CD4-positive, alpha-beta T cell treated with Interleukin-4 for 4 hours (primary cell): ENCODE measurements at regions not wholly inside any gene's neighbourhood (a gene's known extent, or its start where the extent isn't known, plus 50 kb on each side); places are given as distances from the start of the nearest gene placed in this dataset.
"Not testable (repeated sequence)": the region's sequence is repeated elsewhere in the genome, so short reads cannot be mapped to it uniquely, and the experiment has no call there.

Experiments used
- DNase-seq: peaks from one replicate; pipeline ENCODE4 v3.0.0-alpha.2; 2020

DNA sequence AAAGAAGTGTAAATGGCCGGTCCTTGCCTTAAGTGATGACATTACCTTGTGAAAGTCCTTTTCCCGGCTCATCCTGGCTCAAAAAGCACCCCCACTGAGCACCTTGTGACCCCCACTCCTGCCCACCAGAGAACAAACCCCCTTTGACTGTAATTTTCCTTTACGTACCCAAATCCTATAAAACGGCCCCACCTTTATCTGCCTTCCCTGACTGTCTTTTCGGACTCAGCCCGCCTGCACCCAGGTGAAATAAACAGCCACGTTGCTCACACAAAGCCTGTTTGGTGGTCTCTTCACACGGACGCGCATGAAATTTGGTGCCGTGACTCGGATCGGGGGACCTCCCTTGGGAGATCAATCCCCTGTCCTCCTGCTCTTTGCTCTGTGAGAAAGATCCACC is 112.4 kb downstream of the NPY start:
- DNase-seq = not testable (repeated sequence)

DNA sequence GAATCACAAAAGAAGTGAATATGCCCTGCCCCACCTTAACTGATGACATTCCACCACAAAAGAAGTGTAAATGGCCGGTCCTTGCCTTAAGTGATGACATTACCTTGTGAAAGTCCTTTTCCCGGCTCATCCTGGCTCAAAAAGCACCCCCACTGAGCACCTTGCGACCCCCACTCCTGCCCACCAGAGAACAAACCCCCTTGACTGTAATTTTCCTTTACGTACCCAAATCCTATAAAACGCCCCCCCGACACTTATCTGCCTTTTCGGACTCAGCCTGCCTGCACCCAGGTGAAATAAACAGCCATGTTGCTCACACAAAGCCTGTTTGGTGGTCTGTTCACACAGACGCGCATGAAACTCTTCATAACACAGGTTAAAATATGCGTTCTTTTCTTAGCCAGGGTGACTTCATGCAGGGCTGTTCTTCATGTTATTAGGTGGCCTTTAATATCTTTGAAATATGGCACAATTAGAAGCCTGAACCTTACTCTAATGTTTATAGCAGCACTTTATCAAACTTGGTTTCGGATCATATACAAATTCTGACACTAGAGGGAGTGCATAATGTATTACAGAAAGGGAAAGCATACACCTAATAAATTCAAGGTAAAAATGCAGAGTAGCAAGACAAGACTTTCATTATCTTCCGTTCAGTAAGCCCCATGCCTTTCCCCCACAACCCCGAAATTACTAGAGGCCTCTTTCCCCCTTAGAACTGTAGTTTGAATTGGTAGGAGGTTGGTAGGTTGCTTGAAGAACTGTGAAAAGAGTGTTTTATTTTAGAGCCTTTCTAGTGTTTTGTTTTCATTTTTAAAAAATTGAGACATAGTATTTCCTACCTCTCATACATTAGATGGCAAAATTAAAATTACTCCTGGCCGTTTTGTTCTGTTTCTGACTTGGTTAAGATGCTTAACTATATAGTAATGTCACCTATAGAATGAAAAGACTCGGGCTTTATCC is 117.9 kb downstream of the NPY start:
- DNase-seq = peak; percentile 30

DNA sequence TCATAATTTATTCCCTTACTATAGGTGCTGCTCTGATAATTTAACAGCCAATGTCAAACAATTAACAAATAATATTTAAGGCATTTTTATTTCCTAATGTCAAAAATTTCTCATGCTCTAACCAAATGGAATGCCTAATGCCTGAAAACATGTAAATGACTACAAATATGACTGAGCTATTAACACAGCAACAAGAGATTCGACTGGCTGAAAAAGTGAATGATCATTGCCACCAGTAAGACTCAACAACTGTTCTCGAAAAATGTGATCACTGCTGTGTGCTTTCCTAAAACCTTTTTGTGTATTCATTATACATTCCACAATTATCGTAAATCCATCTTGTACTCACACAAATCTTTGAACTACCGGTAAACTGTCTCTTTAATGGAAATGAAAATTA is 118.7 kb downstream of the NPY start:
- DNase-seq = no peak

DNA sequence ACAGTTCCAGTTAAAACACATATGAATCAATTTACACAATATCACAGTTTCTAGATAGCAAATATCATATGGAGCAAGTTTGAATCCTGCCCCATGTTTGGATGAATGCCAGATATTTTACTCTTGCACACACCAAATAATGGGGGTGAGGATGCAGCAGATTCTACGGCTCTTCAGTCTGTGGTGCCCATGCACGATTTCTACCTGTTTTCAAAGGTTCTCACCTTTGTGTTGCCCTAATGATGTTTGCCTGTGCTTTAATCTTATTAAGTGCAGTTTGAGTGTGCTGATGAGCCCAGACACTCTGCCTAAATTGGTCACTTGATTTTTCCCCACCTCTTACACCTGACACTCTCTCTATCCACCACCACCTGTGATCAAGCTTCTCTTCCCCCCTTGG is 119.6 kb downstream of the NPY start:
- no peak for DNase-seq

DNA sequence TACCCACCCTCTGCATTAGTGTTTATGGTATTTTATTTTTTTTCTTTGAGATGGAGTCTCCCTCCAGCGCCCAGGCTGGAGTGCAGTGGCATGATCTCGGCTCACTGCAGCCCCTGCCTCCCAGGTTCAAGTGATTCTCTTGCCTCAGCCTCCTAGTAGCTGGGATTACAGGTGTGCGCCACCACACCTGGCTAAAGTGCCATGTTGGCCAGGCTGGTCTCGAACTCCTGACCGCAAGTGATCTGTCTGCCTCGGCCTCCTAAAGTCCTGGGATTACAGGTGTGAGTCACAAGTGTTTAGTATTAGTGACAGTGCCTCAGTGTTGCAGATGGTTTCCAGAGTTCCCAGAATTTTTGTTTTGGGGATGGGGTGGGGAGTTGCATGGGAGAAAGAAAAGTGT is 120.3 kb downstream of the NPY start:
- DNase-seq = no peak

DNA sequence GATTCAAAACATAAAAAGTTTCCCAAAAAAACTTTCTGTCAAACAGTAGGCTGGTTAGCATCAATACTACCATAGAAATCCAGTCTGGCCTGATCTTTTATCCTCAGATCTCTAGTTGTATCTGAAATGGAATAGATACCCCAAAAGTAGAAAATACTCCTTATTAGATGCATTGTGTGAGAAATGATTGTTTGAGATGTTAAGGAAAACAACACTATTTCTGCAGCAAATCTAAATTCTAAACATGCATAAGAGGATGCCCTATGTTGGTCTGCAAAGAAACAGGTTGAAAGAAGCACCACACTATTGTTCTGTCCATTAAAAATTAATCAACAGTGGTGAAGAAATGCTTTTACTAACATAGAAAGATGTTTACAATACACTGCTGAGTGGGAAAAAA is 121.0 kb downstream of the NPY start:
- DNase-seq = no peak

DNA sequence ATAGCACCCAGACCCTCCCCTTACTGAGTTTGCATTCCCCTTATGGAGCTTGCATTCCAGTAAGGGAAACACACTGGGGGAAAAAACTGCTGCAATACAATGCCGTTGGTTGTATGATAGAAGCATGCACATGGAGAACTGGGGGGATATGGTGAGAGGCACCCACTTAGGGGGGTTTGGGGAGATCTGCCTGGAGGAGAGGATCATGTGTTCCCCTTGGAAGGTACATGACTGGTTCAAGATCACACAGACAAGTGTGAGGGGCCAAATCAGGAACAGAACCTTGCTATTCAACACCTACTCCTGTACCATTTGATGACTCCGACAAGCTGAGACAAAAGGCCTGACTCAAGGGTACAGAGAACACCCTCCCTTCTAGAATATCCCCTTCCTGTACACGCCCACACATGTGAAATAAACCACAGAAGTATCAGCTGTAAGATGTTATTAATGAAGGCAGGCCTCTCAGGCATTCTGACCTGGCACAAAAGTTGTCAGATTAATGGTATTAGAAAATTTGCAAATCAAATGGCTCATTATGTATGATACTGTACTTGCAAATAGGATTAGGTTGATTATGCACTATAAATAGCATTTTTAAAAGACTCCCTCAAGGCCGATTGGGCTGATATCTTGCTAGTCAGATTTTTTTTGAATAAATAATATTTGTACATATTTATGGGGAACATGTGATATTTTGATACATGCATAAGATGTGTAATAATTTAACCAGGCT is 122.2 kb downstream of the NPY start:
- DNase-seq = peak; percentile 31

DNA sequence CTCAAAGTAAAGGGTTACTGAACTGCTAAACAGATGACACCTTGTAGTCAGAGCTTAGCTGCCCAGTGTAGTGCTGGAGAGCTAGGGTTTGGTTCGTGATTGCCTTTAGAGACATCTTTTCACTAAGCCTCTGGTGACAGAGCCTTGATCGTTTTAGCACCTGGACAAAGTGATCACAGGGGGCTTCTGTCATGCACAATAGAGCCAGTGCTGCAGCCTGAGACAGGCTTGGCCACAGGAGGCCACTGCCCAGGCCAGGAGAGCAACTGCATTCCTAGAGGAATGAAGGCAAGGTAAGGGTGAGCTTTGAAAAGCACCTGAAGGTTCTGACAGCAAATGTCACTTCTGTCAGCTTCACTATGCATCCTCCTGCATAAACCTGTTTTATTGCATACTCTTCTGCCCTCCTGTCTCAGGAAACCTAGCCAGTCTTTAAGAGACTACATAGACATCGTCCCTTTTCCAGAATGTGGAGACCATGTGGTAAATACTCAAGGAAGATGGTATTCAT is 122.9 kb downstream of the NPY start:
- DNase-seq = no peak

DNA sequence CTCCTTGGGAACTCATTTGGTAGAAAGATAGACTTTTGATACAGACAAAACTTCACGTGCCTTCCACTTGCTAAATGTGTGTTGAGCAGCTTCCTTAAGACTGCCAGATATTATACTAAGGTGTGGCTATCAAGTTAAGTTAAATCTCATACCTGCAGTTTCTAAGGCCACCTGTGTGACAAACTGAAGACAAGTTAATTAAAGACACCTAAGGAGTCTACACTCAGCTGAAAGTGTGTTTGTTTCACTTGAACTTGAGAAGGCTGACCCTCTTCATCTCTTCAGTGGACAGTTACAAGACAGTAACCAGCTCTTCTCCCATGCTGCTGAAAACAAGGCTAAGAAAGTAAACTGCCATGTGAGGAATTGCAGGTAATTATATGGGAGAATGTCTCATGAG is 124.0 kb downstream of the NPY start:
- DNase-seq = no peak

DNA sequence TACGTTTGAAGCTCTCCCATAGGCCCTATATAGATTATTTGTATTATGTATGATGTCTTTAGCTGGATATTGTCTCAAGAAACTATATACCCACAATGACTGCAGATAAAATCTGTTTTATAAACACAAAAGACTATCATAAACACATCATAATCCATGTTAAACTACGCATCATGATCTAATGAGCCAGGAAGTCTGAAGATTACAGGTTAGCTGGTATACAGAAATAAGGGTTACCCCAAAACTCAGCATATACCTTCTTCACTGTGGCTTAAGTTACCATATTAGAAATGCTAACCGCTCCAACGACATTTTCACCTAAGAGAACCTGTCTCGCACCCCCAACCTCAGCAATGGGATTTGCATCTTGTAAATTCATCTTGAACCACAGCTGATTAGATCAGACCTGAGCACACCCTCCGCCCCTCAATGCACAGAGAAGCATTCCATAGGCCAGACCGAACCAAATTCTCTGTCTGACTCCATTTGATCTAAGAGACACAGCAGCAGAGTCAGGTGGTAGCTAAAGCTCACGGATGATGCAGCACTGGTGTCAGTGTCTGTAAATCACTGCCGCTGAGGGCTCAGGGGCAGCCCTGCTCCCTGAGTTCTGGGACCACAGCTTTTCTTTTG is 124.9 kb downstream of the NPY start:
- DNase-seq = no peak

DNA sequence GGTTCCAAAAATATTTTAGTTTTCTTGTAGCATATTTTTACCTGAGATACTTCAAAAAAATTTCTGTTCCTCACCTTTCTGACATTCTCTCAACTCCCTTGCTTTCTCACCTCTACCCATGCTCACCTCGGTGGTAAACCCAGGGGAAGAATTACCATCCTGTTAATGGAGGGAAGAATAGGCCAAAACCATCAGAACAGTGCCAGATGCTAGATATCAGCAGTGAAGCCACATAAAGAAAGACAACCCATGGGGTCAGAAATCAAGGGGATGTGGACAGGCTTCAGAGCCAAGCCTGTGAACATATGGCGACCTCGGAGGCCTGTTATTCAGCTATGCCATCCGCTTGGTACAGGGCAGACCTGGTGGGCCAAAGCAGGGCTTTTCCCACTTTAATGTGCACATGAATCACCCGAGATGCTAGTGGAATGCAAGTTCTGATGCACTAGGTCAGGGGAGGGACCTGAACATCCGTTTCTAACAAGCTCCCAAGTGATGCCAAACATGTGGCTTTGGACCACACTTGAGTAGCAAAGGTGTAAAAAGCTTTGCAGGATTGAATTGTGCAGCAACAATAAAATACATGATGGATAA is 125.5 kb downstream of the NPY start:
- no peak for DNase-seq

DNA sequence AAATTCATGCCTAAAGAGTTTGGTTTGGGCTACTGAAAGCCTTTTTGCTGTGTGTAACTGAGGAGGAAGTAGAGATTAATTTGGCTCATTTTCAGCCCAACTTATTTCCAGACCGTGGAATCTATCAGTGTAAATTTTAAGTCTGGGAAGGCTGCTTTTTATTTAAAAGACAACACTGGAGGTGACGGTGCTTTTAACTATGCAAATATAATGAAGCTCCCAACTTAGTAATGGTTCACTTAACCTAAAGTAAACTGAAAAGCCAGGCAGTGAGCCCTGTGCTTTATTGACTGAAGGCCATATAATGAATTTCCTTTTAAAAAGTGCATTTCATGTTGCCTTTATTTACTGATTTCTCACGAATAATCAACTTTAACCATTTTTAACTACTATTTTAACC is 127.2 kb downstream of the NPY start:
- DNase-seq = no peak

DNA sequence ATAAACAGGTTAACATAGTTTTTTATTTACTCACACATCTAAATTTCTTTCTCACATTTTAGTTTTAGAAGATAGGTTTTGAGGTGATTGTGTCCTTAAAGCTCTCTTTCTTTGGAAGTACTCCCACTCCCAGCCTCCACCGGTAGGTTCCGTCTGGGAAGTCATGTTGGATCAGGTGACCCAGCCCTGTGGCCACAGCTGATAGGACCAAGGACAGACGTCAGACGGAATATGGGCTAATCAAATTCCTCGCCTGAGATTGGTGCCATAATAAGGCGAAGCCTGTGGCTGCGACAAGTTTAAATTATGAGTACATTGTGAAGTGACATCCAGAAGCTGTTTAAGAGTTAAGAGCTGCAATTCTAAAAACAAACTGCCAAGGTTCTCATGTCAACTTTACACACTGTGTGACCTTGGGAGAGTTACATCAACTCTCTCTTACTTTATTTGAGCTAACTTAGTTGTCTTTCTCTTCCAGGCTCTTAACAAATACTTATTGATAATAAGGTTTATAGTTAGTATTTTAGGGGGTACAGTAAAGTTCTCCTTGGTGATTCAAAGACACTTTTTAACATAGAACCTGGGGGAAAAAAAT is 133.6 kb downstream of the NPY start:
- DNase-seq = no peak

DNA sequence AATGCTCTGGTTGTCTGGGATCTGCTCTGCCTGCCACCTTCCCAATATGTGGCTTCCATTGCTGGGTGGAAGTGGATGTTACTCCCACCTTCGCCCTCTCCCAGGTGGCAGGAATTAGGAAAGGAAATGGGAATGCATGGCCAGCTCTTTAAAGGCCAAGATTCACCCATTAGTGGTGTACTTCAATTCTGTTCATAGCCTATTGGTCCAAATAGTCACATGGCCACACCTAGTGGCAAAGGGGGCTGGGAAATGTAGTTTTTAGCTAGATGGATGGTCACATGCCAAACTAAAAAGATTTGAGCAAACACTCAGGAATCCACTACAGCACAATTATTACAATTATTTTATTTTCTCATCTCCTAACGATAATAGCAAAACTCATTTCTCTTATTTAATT is 135.1 kb downstream of the NPY start:
- DNase-seq = no peak

DNA sequence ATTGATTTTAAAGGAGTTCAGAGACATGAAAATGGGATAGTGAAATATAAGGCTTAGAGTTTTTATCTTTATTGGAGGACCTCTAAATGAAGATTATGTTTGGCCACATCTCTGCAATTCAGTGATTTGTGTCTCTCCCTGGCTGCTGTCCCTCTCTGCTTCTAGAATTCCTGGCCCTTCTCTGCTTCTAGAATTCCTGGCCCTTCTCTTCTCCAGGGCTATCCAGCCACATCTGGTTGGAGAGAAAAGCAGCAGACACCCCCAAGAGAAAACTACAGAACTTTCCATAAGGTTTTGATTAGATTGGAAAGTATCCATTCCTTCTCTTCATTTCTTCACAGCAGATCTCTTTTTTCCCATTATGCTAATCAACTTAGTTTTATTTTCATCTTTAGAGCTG is 135.5 kb downstream of the NPY start:
- no peak for DNase-seq

DNA sequence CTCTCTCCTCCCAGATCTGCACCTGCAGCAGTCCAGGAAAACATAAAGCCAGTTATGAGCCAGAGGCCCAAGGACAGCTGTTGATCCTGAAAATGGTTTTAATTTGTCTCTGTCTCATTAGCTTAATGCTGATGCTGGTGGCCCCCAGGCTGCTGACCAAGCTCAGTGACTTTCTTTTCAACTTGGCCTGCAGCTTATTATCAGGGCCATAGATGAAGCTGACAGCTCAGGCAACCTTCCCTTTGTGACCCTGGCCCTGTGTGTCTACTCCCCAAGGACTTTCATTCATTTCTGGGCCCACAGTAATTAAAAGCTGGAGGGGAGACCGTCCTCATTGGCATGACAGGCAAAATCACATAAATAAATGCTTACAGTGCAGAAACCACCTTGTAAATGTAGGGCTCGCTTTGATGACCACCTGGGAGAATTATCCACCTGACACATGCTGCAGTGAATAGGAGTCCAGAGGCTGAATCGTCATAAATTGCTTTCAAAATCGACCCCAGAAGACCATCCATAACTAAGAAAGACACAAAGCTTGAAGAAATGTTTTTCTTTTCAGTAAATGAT is 138.5 kb downstream of the NPY start:
- no peak for DNase-seq

DNA sequence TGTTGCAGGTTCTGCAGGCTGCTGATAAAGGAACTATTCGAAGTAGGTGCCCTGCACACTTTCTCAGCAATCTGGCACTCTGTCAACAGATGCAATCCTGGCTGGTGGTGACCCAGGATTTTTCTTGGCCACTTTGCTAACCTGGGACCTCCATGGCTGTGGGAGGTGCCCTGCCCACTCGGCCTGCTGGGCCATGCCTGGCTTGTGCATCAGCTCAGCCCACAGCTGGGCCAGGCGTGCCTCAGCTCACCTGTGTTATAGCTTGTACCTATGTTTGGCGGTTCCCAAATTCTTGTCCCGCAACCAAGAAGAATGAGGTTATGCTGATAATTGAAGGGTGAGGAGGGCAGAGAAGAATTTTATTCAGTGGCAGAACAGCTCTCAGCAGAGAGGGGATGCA is 141.7 kb downstream of the NPY start:
- no peak for DNase-seq

DNA sequence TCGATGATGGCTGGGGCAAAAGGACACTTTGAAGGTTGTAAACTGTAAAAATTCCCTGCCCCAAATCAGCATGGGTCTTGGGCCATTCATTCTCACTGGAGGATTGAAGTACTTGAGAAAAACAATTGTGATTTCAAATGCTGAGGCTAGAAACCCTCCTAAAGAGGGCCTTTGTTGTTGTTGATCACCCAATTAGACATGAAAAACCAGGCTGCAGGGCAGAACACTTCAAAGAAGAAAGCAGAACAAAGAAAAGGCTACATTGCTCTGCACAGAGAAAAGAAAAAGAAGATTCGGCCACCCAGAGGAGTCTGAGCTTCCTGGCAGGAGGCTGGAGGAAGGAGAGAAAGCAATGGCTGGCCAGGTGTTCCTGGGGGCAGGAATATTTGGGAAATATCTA is 143.1 kb downstream of the NPY start:
- no peak for DNase-seq

DNA sequence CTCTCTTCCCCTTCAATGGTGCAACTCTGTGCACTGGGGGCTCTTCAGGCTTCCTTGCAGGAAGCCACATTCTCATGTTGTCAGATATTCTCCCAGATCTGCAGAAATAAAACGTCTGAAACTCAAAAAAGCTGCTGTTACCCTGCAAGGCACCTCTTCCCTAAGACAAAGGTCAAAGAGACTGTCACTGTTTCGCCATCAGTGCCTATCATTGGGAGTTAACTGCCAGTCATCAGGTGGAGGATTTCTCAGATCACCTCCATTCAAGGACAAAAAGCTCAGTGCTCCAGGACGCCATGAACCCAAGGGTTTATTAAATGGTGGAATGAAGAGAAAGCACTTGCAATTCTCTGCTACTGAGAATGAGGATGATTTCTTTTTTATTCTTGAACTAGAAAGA is 144.6 kb upstream of the PALS2 start:
- DNase-seq = no peak

DNA sequence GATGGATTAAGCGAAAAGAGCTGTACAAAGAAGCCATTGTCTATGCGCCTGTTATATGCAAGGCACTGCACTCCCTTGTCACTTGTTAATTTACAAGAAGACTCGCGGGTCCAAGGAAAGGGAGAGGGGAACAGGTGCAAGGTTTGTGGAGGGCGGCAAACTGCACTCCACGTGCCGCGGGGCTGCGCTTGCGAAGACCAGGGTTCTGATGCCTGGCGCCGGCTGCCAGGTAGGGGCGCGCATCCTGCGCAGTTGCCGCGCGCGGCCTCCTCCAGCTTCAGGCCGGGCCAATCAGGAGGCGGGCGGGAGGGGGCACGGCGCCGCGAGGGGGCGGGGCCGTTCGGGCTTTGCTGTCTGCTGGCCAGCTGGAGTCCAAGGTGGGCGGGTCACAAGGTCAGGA is 140.6 kb upstream of the PALS2 start:
- DNase-seq = no peak

DNA sequence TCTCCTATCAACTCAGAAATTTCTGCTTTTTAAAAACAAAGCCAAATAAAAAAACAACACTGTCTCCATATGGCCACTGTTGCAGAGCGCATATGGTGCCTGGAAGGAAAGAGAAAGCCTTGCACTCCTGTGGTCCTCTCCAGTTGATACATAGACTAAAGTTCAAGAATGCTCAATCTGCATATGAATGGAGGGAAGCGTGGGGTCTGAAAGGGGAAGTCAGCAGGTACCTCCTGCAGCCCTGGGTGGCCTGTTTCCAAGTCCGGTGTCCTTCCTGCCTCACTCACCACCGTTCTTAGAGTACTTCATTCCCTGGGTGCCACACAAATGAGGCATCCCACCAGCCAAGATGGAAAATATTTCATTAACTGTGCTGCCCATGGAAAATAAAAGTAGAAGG is 138.3 kb upstream of the PALS2 start:
- no peak for DNase-seq

DNA sequence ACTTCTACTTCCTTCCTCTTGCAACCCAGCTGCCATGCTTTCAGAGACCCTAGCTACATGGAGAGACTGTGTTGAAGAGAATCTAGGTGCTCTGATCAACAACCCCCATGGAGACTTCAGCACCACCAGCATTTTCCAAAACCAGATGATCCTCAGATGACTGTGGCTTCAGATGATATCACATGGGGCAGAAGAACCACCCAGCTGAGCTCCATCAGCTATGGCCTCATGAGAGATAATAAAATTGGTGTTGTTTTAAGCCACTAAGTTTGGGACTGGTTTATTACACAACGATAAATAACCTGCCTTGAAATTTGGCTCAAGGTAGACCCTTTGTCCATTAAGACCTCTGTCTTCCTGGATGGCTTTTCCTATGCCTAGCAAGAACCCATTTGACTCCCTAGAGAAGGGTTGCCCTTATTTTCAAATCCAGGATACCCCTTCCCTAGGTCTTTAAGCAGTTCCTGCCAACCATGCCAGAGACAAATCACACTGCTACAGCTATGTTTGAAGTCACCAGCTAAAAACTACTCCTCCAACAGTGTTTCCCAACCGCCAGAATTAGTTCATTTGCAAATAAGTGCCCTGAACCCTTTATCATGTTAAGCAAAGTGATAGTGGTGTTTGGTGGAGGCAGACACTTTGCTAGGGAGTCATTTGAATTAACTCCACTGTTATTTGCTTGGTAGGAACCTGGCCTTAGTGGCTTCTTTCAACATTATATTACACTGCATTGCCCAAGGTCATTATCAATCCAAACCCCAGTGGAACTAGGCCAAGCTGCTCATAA is 136.9 kb upstream of the PALS2 start:
- no peak for DNase-seq
